Urinary bladder (tissue), 4 donors: ENCODE measurements at regions not wholly inside any gene's neighbourhood (a gene's known extent, or its start where the extent isn't known, plus 50 kb on each side); places are given as distances from the start of the nearest gene placed in this dataset. TPM values are rescaled to one million over a fixed set of nuclear protein-coding genes. Genes with fewer than 3 reads are reported as not detected.

Experiments used
- DNase-seq: peaks from one replicate; pipeline ENCODE4 v3.0.0-alpha.2; 2015; ENCODE audit errors: extremely low spot score
- H3K27ac ChIP-seq: one replicate; pipeline ENCODE4 v1.5.1; 2013; ENCODE audit warnings: low read depth, mild to moderate bottlenecking, moderate library complexity
- H3K36me3 ChIP-seq: one replicate; pipeline ENCODE4 v1.6.1; 2013; ENCODE audit warnings: mild to moderate bottlenecking, moderate library complexity; ENCODE audit not compliant: insufficient read depth
- H3K4me1 ChIP-seq: one replicate; pipeline ENCODE4 v1.6.1; 2013; ENCODE audit warnings: mild to moderate bottlenecking, moderate library complexity; ENCODE audit not compliant: insufficient read depth
- H3K4me3 ChIP-seq: one replicate; pipeline ENCODE4 v1.5.1; 2013; ENCODE audit warnings: low read depth, low read length
- WGBS: extraction: QIAGEN DNeasy Blood & Tissue Kit; methylation state at CpG from one replicate; pipeline ENCODE4 v1.1.7; 2013; 5-methylcytosine and 5-hydroxymethylcytosine counted together
- small RNA-seq: library from RNA; depleted of rRNA; stranded (forward); fragments of <200 nt; gene quantifications from one replicate; pipeline ENCODE3, GENCODE V24; 2014
- donor health status: healthy with polysubstance abuse.
- donor health status: healthy.

- DNase-seq: no peak
- Histone ChIP-seq H3K4me3 (no peak overlapping the region), H3K27ac (no peak overlapping the region), H3K4me1 (no peaks in the 10 kb centered on the region), H3K36me3 (no peaks in the 10 kb centered on the region)
- 65% methylated on average over 3 of the region's 3 CpGs for WGBS
These were observed 116.9 kb upstream of the ARPP21 start for GRCh38 chr3:35522450-35522849.

DNA sequence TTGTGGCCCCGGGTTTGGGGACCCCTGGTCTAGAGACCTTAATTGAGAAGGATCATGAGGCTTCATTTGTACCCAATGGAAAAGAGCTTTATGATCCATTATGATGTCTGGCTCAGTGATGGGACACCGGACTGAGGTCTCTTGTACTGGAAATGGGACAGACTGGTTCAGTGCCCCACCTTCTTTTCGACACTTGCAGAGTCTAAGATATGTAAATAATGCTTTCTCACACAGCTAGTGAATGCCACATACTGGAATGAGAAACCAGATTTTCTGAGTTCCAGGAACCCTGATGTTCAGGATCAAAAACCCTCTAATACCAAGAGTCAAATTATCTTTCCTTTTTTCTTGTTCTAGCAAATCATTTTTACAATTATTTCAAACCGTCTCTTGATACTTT, 116.3 kb upstream of the ARPP21 start:
- Histone ChIP-seq H3K4me3 (no peak overlapping the region), H3K27ac (no peak overlapping the region), H3K4me1 (no peaks in the 10 kb centered on the region), H3K36me3 (no peaks in the 10 kb centered on the region)
- WGBS: 82% methylated on average over 4 of the region's 4 CpGs
- no peak for DNase-seq

DNA sequence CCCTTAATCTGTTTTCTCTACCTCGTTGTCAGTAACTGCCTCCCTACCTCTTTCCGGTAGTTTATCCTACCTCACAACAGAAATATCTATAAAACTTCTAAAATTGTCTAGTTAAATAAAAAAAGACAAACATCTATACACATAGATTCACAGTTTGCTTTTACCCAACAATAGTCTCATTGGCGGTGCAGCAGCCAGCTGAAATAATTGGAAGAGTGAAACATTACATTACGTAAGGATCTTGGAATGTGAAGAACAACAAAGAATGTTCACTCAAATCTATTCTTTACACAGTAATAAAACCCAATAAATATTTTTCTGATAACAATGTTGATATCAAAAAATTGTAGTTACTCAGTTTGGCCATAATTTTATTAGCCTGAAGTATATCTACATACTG, 115.5 kb upstream of the ARPP21 start:
- WGBS: 55% methylated on average over 4 of the region's 4 CpGs
- Histone ChIP-seq H3K4me3 (no peak overlapping the region), H3K27ac (no peak overlapping the region), H3K4me1 (no peaks in the 10 kb centered on the region), H3K36me3 (no peaks in the 10 kb centered on the region)
- no peak for DNase-seq

- Histone ChIP-seq H3K36me3 (no peaks in the 10 kb centered on the region), H3K27ac (no peak overlapping the region), H3K4me1 (no peaks in the 10 kb centered on the region), H3K4me3 (no peak overlapping the region)
- DNase-seq: no peak
- 94% methylated on average over 2 of the region's 2 CpGs for WGBS
These were observed 114.5 kb upstream of the ARPP21 start for GRCh38 chr3:35524856-35525255.

- WGBS: 89% methylated on average over 6 of the region's 6 CpGs
- Histone ChIP-seq H3K4me3 (no peak overlapping the region), H3K27ac (no peak overlapping the region), H3K4me1 (no peaks in the 10 kb centered on the region), H3K36me3 (no peaks in the 10 kb centered on the region)
- no peak for DNase-seq
These were observed 110.6 kb upstream of the ARPP21 start for GRCh38 chr3:35528728-35529127.

GRCh38 chr3:35529337-35529736, 110.0 kb upstream of the ARPP21 start:
- WGBS: 82% methylated on average over 6 of the region's 6 CpGs
- no peak overlapping the region for H3K27ac ChIP-seq
- no peak for DNase-seq
- no peak overlapping the region for H3K4me3 ChIP-seq
- no peaks in the 10 kb centered on the region for H3K4me1 ChIP-seq
- no peaks in the 10 kb centered on the region for H3K36me3 ChIP-seq

DNA sequence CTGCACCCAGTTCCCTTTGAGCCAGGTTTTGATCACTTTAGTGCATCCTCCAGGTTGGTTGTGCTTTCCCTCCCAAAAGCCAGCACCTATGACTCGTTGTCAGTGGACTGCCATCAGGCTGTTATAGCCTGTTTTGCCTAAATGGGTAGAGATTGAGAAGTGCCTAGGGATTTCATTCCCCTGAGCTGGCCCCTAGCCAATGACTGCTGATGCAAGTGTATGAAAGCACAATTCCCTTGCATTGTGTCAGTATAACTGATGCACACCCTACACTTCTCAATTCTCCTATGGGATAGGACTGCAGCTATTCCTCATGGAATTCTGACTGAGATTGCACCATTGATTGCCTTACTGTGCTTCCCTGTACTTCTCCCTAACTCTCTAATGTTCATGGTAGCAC, 102.1 kb upstream of the ARPP21 start:
- Histone ChIP-seq H3K36me3 (no peaks in the 10 kb centered on the region), H3K27ac (no peak overlapping the region), H3K4me1 (no peaks in the 10 kb centered on the region), H3K4me3 (no peak overlapping the region)
- 65% methylated on average over 1 of the region's 1 CpG for WGBS
- no peak for DNase-seq

- WGBS: 40% methylated on average over 1 of the region's 1 CpG
- DNase-seq: no peak
- H3K4me1 ChIP-seq: no peaks in the 10 kb centered on the region
- H3K27ac ChIP-seq: no peak overlapping the region
- H3K4me3 ChIP-seq: no peak overlapping the region
- no peaks in the 10 kb centered on the region for H3K36me3 ChIP-seq
These were observed 94.3 kb upstream of the ARPP21 start for GRCh38 chr3:35544976-35545375.

GRCh38 chr3:35549690-35550089, 89.6 kb upstream of the ARPP21 start:
- DNase-seq: no peak
- Histone ChIP-seq H3K27ac (no peak overlapping the region), H3K36me3 (no peaks in the 10 kb centered on the region), H3K4me3 (no peak overlapping the region), H3K4me1 (no peaks in the 10 kb centered on the region)
- WGBS: 13% methylated on average over 1 of the region's 1 CpG

DNA sequence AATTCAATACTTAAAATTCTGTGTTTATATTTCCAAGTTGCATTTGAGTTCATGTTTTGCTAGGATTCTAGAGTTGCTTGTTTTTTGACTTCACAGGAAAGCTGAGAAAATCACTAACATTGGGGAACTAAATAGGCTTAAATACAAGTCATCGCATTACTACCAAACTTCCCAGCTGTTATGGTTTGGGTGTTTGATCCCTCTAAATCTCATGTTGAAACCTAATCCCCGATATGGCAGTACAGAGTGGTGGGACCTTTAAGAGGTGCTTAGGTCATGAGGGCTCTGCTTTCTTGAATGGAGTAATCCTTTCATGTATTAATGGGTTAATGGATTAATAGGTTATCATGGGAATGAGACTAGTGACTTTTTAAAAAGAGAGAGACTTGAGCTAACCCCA, 77.2 kb upstream of the ARPP21 start:
- Histone ChIP-seq H3K36me3 (no peaks in the 10 kb centered on the region), H3K27ac (no peak overlapping the region), H3K4me1 (no peaks in the 10 kb centered on the region), H3K4me3 (no peak overlapping the region)
- 77% methylated on average over 2 of the region's 2 CpGs for WGBS
- no peak for DNase-seq

DNA sequence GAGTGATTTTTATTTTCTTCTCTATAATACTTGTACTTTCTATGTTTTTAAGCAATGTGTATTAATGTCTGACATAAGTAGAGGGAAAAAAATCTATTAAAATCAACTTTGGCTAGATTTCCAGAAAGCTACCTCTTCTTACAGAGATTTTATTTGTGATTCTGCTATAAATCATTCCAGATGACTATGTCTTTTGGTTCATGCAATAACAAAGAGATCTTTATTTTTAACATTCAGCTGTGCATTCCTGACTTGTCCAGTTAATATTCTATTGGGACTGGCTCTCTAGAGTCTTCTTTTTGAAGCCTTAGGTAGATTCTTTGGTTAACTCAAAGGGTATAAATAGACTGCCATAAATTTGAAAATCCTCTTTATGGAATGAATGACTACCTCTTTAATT, 74.3 kb upstream of the ARPP21 start:
- no peaks in the 10 kb centered on the region for H3K36me3 ChIP-seq
- DNase-seq: no peak
- H3K4me3 ChIP-seq: no peak overlapping the region
- no peak overlapping the region for H3K27ac ChIP-seq
- H3K4me1 ChIP-seq: no peaks in the 10 kb centered on the region

Small RNA genes lying in the stretch of these regions (small RNA-seq; reads per million reads assigned to genes)
- gene RNU6-243P: not detected
